ENCODE measurements at regions not wholly inside any gene's neighbourhood (a gene's known extent, or its start where the extent isn't known, plus 50 kb on each side); places are given as distances from the start of the nearest gene placed in this dataset.

- no peak for TF ChIP-seq CTCF (IDR thresholded peaks at IDR 0.05)
- no peak for TF ChIP-seq POLR2A (IDR thresholded peaks at IDR 0.05)
Measured at GRCh38 chr14:98131406-98131805, 1140.6 kb downstream of the BCL11B start.
